ENCODE measurements at regions not wholly inside any gene's neighbourhood (a gene's known extent, or its start where the extent isn't known, plus 50 kb on each side); places are given as distances from the start of the nearest gene placed in this dataset.

DNA sequence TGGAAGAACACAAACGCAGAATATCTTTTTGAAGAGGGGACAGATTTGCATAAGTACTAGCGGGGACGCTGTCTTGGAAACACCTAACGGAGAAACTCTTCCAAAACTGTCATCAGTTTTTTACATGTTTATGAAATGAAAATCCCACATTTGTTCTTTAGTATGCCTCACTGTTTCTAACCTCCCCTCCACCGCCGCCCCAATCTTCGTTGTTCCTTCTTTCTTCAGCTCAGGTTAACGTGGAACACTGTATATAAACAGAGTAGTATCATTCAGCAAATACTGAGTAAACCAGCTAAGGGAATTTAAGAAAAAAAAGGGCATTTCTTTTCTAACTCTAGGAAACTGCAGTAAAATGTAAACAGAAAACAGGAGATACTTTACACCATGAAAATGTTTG is 2345.6 kb downstream of the PCDH7 start:
- ATAC-seq: no peak
- DNase-seq (ENCODE audit: low spot score in 2 of 2): no peak
- Mint-ChIP-seq H3K27ac (no peak overlapping the region), H3K9me3 (peaks cover 7 to 14% of the 10 kb centered on the region in 2 donors), H3K36me3 (no peaks in the 10 kb centered on the region)

DNA sequence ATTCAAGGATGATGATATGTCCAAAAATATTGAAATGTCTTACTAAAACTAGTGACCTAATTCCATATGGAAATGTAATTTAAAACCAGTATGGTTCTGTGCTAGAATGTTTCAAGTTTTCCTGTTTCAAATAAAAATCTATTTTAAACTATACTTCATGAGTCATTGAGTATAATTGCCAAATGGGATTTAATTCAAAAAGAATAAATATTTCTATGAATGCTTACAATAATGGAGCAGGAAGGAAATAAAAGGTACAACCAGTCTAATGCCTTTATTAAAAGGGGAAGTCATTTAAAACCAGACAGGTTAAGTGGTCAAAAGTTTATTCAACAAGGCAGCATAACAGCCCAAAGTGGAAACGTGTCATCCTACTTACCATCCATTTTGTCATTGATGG is 2347.1 kb downstream of the PCDH7 start:
- no peak overlapping the region for H3K27ac Mint-ChIP-seq
- H3K36me3 Mint-ChIP-seq: no peaks in the 10 kb centered on the region
- DNase-seq (ENCODE audit: low spot score in 2 of 2) (no peak), ATAC-seq (no peak)
- H3K9me3 Mint-ChIP-seq: peaks cover 13 to 15% of the 10 kb centered on the region in 2 donors

DNA sequence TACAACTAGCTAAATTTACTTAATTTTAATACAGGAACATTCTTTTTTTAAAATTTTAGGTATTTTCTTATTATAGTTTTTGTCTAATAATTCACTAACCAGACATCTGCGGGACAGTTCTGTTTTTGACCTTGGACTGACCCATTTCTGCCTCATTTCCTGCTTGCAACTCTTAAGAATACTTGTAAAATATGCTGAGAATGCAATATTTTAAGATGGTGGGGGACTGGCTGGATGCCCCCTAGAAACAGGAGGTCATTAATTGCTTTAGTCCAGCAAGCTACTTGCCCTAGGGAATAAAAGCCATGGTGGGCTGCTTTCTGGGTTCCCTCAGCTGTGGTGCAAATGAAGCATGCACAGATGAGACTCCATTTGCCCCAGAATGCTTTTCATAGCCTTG is 2348.4 kb downstream of the PCDH7 start:
- no peak for ATAC-seq
- Mint-ChIP-seq H3K9me3 (peaks cover 8 to 13% of the 10 kb centered on the region in 2 donors), H3K36me3 (no peaks in the 10 kb centered on the region), H3K27ac (no peak overlapping the region)
- DNase-seq (ENCODE audit: low spot score in 2 of 2): no peak

DNA sequence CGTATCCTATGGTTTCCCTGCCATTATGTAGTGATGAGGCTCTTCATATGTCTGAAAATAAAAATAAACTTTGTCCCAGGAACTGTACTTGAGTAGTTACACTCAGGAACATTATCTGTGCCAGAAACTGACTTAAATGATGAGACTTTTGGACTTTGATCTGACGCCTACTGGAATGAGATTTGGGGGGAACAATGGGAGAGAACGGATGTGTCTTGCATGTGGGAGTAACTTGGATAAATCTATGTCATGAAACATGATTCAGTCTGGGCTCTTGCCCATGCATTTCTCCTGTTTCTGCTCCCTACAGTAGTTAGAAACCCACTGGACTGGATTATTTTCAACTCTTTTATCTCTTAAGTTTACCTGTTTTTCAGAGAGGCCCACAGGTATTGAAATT is 2351.4 kb downstream of the PCDH7 start:
- ATAC-seq (no peak), DNase-seq (ENCODE audit: low spot score in 2 of 2) (no peak)
- no peak overlapping the region for H3K27ac Mint-ChIP-seq
- H3K9me3 Mint-ChIP-seq: peaks cover 8 to 13% of the 10 kb centered on the region in 2 donors
- H3K36me3 Mint-ChIP-seq: no peaks in the 10 kb centered on the region

DNA sequence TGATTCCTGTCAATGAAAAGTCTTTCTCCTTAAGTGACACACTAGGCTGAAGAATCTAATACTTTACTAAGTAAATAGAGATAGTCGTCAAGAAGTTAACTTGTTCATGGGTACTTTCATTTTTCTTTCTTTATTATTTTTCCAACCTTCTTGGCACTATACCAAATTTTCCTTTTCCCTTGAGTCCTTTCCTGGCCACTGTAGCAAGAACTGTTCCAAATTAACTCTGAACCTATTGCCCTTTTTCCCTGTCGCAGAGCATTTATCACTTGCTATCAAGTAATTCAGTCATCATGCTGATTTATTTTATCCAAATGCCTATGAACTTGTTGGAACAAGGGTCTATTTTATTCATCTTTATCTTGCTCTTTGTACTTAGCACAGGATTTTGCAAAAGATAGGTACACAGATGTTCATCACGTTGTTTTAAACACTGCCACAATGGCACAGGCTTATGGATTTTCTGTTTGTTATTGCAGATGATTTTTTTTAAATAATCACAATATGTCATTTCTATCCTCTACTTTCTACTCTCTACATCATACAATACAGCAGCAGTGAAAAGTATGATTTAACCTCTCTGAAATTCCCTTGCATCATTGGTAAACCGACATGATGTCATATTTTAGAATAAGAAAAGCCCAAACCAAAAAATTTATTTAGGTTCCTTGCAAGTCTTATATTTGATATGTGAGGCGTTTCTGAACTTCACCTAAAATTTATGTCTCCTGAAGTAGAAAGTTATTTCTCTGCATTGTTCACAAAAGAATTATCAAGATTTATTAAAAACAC is 2352.3 kb downstream of the PCDH7 start:
- no peaks in the 10 kb centered on the region for H3K36me3 Mint-ChIP-seq
- DNase-seq (ENCODE audit: low spot score in 2 of 2) (no peak), ATAC-seq (no peak)
- peaks cover 8 to 13% of the 10 kb centered on the region in 2 donors for H3K9me3 Mint-ChIP-seq
- H3K27ac Mint-ChIP-seq: no peak overlapping the region

DNA sequence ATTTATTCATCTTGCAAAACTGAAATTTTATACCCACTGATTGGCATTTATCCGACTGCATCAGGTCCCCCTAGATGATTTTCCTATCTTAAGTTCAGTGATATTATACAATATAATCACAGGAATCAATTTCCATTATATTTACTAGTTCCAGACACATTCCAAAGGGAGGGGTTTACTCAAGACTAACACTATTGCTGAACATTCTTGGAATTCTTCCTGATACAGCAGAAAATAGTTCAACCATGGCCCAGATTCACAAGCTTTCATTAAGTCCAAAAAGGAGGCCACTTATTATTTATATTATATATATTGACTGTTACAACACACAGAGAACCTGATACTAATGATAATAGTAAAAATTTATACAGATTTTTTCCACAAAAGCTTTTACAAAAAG is 2353.6 kb downstream of the PCDH7 start:
- Mint-ChIP-seq H3K9me3 (peaks cover 14 to 20% of the 10 kb centered on the region in 2 donors), H3K27ac (no peak overlapping the region), H3K36me3 (no peaks in the 10 kb centered on the region)
- DNase-seq (ENCODE audit: low spot score in 2 of 2) (no peak), ATAC-seq (no peak)

DNA sequence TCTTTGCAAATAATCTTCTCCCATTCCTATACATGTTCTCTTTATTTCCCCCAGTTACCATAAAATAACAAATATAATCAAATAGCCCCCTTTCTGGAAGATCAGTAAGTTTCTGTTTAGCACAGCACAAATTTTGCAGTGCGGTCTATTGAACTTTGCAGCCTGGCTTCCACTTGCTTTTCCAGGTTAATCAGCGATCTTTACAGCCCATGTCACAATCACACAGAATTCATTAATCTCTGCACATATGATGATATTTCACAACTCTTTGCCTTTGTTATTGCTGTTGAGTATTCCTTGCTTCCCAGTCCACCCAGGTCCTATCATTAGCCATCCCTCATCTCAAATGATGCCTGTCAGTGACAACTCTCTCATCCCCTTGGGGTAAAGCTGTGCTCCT is 2358.0 kb downstream of the PCDH7 start:
- DNase-seq (ENCODE audit: low spot score in 2 of 2) (no peak), ATAC-seq (no peak)
- H3K9me3 Mint-ChIP-seq: peaks cover 19 to 25% of the 10 kb centered on the region in 2 donors
- no peaks in the 10 kb centered on the region for H3K36me3 Mint-ChIP-seq
- no peak overlapping the region for H3K27ac Mint-ChIP-seq

DNA sequence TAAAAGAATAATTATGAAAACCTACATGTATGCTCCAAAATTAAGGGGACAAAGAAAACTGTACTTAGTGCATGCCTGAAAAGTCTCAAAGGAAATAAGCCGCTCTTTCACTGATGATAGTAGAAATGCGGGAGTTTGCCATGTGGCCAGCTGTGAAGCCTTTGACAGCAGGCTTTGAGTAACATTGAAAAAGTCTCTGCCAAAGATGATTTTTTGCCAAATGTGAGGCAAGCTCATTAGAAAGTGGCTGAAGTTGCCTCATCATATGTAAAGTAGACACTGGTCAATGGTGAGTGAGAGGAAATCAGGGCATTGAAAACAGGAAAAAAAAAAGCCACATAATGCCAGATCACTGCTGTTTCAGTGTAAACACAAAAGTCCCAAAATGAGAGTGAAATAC is 2360.1 kb downstream of the PCDH7 start:
- no peak overlapping the region for H3K27ac Mint-ChIP-seq
- peaks cover 21 to 30% of the 10 kb centered on the region in 2 donors for H3K9me3 Mint-ChIP-seq
- no peaks in the 10 kb centered on the region for H3K36me3 Mint-ChIP-seq
- ATAC-seq: no peak
- no peak for DNase-seq (ENCODE audit: low spot score in 2 of 2)

DNA sequence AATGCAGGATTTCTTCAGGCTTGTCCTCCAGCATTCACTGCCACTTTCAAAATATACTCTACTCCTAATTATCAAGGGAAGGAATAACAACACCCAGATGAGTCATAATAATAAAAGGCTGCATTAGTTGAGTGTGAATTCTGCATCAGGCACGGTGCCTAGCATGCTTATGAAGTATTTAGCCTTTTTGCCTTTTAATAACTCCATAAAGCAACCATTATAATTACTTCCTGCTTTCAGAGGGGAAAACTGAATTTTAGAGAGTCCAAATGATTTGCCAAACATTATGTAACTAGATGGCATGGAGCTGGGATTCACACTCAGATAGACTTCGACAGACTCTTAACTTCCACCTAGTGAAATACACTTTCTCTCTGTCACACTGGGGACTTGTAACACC is 2365.5 kb downstream of the PCDH7 start:
- Mint-ChIP-seq H3K36me3 (no peaks in the 10 kb centered on the region), H3K9me3 (peaks cover 21 to 32% of the 10 kb centered on the region in 2 donors)

DNA sequence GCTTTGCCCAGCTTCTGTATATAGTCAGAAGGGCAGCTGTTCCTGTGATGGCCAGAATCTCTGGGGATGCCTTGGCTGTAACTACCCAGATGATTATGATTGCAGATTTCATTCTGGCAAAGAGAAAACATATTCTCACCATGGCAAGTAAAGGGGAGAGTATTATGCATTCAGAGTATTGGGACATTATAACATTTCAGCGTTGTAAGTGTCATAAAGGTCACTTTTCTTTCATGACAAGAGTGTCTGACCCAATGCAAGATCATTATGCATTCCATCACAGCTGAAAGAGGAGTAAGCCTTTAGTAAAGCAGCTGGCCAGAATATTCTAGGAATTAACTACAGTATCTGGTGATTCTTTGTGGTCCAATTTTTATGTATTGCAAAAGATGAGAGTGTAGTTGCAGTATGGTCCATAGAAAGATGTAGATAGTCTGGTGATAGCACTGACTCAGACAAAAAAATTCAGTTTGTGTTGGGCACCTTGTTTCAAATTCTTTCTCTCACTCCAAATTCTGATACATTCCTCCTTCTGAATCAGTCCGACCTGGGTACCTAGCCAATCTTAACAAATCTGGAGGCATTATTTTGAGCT is 2366.3 kb downstream of the PCDH7 start:
- Mint-ChIP-seq H3K27ac (no peak overlapping the region), H3K9me3 (peaks cover 23 to 31% of the 10 kb centered on the region in 2 donors), H3K36me3 (no peaks in the 10 kb centered on the region)
- no peak for DNase-seq (ENCODE audit: low spot score in 2 of 2)
- ATAC-seq: no peak

More for the DNA sequence above, 2365.5 kb downstream of the PCDH7 start:
- ATAC-seq (no peak), DNase-seq (ENCODE audit: low spot score in 2 of 2) (no peak)
- H3K27ac Mint-ChIP-seq: no peak overlapping the region

DNA sequence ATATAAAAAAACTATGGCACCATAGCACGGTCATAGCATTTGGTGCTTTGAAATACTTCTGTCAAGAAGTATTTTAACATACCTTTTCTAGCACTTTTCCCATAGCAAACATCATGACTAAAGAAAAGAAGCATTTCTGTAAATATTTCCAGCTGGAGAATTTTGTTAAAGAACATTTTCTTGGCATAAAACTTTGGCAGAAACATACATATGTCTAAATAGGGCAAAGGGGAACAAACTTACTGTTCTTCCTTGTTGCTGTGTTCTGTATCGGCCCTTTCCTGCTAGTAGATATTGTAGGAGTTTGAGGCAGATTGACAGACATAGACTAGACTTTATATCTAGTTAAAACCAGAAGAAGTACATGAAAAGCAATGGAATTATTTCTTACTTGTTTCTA is 2368.5 kb downstream of the PCDH7 start:
- Mint-ChIP-seq H3K36me3 (no peaks in the 10 kb centered on the region), H3K27ac (no peak overlapping the region), H3K9me3 (peaks cover 13 to 21% of the 10 kb centered on the region in 2 donors)
- DNase-seq (ENCODE audit: low spot score in 2 of 2) (no peak), ATAC-seq (no peak)

DNA sequence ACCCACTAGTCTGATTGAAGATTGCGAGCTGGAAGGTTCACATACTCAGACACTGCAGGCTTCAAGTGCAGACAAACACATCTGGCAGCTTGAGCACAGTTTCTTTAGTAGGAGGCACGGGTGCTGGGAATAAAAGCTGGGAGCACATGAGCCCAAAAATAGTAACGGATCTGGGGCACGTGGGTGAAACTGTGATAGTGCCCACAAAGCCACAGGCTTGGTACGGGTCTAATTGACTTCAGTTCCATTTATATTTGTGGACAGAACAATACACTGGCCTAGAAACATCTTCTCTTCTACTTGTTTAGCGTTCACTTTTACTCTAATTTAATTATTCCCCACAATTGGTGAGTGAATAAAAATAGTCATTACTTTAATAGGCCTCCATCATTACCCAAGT is 2370.7 kb downstream of the PCDH7 start:
- ATAC-seq (no peak), DNase-seq (ENCODE audit: low spot score in 2 of 2) (no peak)
- peaks cover 13 to 19% of the 10 kb centered on the region in 2 donors for H3K9me3 Mint-ChIP-seq
- no peak overlapping the region for H3K27ac Mint-ChIP-seq
- H3K36me3 Mint-ChIP-seq: no peaks in the 10 kb centered on the region

DNA sequence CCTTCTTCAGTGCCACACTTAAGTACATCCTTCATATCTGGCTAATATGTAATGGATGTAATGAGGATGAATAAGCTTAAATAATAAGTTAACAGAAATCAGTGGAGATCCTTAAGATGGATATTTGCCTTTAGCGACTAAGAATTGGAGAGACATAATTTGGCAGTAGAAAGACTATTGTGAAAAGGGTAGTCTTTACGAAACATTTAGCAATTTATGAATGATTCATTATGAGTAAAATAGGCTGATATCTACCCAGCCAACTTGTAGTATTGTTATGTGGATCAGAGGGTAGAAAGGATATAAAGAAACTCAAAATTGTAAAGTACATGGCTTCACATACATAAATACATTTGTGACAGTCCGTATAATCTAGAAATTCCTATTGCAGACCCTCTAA is 2371.8 kb downstream of the PCDH7 start:
- no peak overlapping the region for H3K27ac Mint-ChIP-seq
- peaks cover 10 to 21% of the 10 kb centered on the region in 2 donors for H3K9me3 Mint-ChIP-seq
- ATAC-seq: no peak

DNA sequence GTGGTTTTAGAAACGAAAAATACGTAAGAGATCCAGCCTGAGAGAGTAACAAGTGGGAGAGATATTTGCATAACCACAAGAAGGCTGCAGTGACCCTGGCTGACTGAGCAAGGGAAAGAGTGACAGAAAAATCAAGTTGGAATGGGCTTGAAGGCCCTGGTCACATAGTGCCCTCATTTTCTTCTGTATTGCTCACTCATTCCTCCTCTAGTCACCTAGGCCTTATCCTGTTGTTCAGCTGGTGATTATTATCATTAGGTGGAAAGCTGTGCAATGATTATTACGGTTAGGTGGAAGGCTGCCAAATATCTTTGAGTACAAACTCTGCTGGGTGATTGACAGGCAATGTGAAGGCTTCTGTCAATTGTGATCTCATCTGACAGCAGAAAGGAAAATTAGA is 2384.1 kb downstream of the PCDH7 start:
- no peak for ATAC-seq

More for the DNA sequence above, 2371.8 kb downstream of the PCDH7 start:
- DNase-seq (ENCODE audit: low spot score in 2 of 2): no peak
- no peaks in the 10 kb centered on the region for H3K36me3 Mint-ChIP-seq

DNA sequence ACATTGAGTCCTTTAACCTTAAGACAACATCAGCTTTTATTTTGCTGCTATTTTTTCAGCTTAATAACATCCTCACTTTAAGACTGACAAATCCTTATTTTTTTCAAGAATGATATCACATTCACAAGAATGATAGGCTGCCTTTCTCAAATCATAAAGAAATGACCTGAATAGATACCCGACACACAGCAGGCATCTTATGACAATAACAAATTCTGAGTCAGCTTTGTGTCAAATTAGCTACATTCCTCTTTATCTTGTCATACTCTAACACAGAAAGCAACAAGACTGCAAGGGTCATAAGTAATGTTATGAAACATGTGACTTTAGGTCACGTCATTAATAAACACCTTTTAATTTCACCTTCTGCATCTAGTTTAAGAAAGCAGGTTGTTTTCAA is 2387.6 kb downstream of the PCDH7 start:
- no peak overlapping the region for H3K27ac Mint-ChIP-seq
- H3K36me3 Mint-ChIP-seq: no peaks in the 10 kb centered on the region
- peaks cover 28 to 29% of the 10 kb centered on the region in 2 donors for H3K9me3 Mint-ChIP-seq
- ATAC-seq (no peak), DNase-seq (ENCODE audit: low spot score in 2 of 2) (no peak)

More for the DNA sequence above, 2384.1 kb downstream of the PCDH7 start:
- H3K9me3 Mint-ChIP-seq: peaks cover 27 to 36% of the 10 kb centered on the region in 2 donors
- no peak for DNase-seq (ENCODE audit: low spot score in 2 of 2)
- no peaks in the 10 kb centered on the region for H3K36me3 Mint-ChIP-seq
- no peak overlapping the region for H3K27ac Mint-ChIP-seq

DNA sequence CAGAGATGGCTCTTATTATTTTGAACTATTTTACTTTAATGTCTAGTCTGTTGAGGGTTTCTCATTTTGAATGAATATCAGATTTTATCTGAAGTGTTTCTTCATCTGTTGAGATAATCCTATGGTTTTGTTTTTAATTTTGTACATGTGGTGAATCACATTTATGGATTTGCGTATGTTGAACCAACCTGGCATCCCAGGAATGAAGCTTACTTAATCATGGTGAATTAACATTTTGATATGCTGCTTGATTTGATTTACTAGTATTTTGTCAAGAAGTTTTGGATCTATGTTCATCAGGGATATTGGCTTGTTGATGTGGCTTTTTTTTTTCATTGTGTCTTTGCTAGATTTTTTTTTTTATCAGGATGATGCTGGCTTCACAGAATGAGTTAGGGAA is 2390.9 kb downstream of the PCDH7 start:
- peaks cover 24 to 34% of the 10 kb centered on the region in 2 donors for H3K9me3 Mint-ChIP-seq
- ATAC-seq (no peak), DNase-seq (ENCODE audit: low spot score in 2 of 2) (no peak)
- no peaks in the 10 kb centered on the region for H3K36me3 Mint-ChIP-seq
- H3K27ac Mint-ChIP-seq: no peak overlapping the region

DNA sequence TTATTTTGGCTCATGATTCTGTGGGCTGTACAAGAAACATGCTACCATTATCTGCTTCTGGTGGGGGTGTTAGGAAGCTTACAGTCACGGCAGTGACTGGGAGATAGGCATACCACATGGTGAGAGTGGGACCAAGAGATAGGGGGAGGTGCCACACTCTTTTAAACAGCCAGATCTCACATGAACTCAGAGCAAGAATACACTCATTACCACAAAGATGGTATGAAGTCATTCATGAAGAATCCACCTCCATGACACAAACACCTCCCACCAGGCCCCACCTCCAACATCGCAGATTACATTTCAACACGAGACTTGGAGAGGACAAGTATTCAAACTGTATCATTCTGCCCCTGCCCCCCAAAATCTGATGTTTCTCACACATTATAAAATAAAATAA is 2396.7 kb downstream of the PCDH7 start:
- Mint-ChIP-seq H3K27ac (no peak overlapping the region), H3K36me3 (peaks cover 0 to 5% of the 10 kb centered on the region in 2 donors), H3K9me3 (peaks cover 18 to 28% of the 10 kb centered on the region in 2 donors)
- ATAC-seq (no peak), DNase-seq (ENCODE audit: low spot score in 2 of 2) (no peak)

DNA sequence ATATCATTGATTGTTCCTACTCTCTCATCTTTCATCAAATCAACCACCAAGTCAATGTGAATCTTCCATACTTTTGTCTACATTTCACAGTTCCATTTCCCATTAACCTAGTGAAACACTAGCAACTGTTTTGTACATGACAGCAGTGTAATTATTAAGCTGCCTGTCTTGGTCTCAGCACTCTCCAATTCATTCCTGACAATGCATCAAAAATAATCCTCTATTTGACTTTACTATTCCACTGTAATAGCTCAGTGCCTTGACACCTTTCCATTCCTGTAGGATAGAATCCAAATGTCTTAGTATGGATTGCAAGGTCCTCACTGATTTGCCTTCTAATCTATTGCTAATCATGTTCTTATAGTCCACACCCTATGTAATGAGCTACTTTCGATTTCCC is 2405.8 kb downstream of the PCDH7 start:
- no peaks in the 10 kb centered on the region for H3K36me3 Mint-ChIP-seq
- peaks cover 11% of the 10 kb centered on the region in 2 donors for H3K9me3 Mint-ChIP-seq
- H3K27ac Mint-ChIP-seq: no peak overlapping the region
- ATAC-seq: no peak
- DNase-seq (ENCODE audit: low spot score in 2 of 2): no peak

Measured in activated naive CD4-positive, alpha-beta T cell treated with anti-CD3 and anti-CD28 coated beads, Interleukin-2, amount 50 U/mL, for 72 hours (primary cell).